T follicular helper cell (primary cell): ENCODE measurements at regions not wholly inside any gene's neighbourhood (a gene's known extent, or its start where the extent isn't known, plus 50 kb on each side); places are given as distances from the start of the nearest gene placed in this dataset.
"Not testable (repeated sequence)": the region's sequence is repeated elsewhere in the genome, so short reads cannot be mapped to it uniquely, and the experiment has no call there.

Experiments used
- DNase-seq: peaks from one replicate; pipeline ENCODE4 v3.0.0-alpha.2; 2020; ENCODE audit warnings: low read depth

DNA sequence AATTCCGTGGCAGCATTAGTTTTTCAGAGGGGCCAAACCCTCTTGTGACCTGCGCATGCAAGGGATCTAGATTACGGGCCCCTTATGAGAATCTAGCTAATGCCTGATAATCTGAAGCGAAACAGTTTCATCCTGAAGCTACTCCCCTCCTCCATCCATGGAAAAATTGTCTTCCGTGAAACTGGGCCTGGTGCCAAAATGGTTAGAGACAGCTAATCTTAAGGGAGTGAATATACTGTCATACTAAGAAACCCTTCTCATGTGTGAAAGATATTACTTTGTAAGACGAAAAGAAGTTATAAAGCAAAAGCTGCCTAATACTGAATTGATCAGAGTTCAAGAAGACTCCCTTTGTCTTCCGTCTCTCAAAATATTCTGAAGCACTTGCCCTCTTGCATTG is 166.3 kb downstream of the DUSP10 start:
- DNase-seq: no peak

DNA sequence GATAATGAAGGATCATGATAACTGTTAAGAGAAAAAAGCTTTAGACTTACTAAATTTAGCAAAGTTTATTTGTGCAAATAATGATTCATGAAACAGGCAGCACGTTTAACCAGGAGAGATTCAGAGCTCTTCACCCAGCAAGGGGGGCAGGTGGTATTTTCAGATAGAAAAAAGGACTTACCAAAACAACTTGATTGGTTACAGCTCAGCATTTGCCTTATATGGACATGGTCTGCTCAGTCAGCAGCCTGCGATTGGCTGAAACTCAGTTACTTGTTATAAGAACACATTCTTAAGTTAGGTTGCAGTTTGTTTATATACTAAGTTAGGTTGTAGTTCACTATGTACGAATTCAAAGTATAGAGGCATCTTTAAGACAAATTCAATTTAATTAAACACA is 165.6 kb downstream of the DUSP10 start:
- DNase-seq: no peak

DNA sequence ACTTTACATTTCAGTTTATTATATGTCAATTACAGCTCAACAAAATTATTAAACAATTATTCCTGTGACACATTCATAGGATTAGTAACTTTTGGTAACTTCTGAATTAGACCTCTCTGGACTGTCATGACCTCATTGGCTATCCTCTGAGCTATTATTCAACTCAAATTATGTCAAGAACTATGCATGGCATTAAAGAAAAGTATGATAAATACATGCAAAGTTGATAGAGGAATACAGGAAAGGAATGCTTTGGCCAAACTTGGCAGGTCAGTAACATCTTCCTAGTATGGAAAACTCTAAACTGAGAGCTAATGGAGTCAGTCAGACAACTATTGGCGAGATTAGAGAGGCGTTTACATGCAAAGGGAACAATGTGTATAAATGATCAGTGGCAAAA is 158.4 kb downstream of the DUSP10 start:
- no peak for DNase-seq

DNA sequence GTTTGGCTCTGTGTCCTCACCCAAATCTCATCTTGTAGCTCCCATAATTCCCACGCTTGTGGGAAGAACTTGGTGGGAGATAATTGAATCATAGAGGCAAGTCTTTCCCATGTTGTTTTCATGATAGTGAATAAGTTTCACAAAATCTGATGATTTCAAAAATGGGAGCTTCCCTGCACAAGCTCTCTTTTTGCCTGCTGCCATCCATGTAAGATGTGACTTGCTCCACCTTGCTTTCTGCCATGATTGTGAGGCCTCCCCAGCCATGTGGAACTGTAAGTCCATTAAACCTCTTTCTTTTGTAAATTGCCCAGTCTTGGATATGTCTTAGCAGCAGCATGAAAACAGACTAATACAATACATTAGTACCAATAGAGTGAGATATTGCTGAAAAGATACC is 154.9 kb downstream of the DUSP10 start:
- not testable (repeated sequence) for DNase-seq

DNA sequence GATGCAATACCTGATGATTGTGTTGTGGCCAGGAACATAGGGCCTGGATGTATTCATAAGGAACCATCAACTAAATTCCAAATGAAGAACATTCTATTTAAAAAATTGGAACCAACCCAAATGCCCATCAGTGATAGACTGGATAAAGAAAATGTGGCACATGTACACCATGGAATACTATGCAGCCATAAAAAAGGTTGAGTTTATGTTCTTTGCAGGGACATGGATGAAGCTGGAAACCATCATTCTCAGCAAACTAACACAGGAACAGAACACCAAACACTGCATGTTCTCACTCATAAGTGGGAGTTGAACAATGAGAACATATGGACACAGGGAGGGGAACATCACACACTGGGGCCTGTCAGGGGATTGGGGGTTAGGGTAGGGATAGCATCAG is 150.6 kb downstream of the DUSP10 start:
- not testable (repeated sequence) for DNase-seq

DNA sequence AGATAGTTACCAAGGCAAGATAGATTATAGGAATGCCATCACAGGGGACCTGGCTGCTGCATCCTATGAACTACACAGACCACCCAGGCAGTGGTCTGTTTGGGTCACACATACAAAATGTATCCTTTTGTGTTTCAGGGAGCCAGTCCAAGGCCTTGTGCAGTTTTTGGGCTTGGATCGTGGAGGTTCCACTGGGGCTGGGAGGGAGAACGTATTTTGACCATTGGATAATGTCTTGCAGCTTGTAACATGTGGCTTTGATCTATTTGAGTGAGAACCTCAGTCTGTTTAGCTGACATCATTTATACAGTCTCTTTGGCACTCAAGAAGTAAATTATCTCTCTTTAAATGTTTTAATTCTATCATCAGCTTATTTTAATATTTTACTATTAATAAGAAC is 147.3 kb downstream of the DUSP10 start:
- no peak for DNase-seq

DNA sequence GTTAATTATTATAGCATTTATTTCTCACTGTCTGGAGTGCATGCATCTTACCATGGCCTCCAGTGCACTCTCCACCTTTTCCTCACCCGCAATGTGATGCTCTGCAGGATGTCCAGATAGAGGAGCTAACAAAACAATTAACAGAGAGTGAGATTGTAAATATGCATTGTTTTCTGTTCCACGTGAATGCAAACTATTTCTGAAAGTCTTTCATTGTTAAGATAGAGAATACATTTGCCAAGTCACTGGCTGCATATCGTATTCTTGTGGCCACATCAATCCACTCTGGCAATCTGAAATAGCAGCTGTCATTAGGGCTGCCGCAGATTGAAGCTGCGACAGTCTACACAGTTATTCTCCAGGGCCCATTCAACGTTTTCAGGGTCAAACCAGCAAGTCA is 143.8 kb downstream of the DUSP10 start:
- no peak for DNase-seq

DNA sequence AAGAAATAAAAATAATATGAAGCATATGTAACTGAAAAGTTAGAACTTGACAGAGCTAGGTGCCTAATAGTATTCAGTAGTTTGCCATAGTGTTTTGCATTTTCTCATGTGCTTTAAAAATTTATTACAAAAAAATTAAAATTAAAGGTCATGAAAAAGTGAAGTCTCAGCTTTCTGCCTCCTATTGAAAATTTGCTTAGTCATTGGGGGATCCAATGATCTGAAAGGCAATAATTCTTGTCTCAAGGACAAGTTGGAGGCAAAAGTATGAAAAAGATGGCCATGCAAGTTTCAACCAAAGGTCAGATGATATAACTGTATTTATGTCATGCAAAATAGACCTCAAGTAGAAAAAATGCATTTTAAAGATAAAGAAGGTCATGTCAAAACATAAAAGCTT is 140.7 kb downstream of the DUSP10 start:
- no peak for DNase-seq

DNA sequence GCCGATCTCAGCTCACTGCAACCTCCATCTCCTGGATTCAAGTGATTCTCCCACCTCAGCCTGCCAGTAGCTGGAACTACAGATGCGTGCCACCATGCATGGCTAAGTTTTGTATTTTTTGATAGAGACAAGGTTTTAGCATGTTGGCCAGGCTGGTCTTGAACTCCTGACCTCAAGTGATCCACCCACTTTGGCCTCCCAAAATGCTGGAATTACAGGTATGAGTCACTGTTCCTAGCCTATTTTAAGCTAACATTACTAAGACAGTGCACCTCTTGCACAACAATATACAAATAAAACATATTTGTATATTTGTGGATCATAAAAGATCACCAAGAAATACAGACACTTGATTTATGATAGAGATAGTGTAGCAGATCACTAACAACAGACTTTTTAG is 139.1 kb downstream of the DUSP10 start:
- no peak for DNase-seq

DNA sequence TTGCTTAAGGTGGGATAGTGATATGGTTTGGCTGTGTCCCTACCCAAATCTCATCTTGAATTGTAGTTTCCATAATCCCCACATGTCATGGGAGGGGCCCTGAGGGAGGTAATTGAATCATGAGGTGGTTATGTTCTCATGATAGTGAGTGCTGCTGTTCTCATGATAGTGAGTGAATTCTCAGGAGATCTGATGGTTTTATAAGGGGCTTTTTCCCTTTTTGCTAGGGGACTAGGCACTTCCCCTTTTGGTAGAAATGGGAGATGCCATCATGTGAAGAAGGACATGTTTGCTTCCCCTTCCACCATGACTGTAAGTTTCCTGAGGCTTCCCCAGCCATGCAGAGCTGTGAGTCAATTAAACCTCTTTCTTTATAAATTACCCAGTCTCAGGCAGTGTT is 137.5 kb downstream of the DUSP10 start:
- DNase-seq: not testable (repeated sequence)

DNA sequence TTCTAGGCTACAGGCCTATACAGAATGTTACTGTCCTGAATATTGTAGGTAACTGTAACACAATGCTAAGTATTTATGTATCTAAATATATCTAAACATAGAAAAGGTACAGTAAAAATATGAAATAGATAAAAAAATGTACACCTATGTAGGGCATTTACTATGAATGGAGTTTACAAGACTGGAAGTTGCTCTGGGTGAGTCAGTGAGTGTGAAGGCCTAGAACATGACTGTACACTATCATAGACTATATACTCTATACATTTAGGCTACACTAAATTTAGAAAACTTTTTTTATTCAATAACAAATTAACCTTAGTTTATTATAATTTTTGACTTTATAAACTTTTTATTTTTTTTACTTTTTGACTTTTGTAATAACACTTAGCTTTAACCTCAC is 136.9 kb downstream of the DUSP10 start:
- no peak for DNase-seq

DNA sequence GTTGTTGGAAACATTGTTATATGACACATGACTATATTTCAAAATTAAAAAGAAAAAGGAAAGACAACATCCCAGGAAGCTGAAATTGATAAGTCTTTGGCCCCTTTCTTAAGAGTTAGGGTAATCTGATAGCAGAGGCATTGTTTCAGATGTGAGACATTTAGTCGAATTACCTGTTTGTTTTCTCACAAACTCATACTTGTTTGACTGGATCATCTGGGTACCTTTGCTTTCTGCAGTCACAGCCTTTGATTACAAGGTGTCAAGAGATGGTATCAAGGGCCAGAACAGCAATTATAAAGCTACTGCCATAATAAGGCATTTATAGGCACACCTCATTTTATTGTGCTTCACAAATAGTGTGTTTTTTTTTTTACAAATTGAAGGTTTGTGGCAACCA is 136.3 kb downstream of the DUSP10 start:
- DNase-seq: no peak

DNA sequence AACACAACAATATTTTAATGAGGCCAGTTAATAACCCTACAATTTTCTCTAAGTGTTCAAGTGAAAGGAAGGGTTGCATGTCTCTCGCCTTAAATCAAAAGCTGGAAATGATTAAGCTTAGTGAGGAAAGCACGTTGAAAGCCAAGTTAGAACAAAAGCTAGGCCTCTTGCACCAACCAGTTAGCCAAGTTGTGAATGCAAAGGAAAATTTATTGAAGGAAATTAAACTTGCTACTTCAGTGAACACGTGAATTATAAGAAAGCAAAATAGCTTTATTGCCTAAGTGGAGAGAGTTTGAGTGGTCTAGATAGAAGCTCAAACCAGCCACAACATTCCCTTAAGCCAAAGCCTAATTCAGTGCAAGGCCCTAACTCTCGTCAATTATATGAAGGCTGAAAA is 135.6 kb downstream of the DUSP10 start:
- DNase-seq: no peak

DNA sequence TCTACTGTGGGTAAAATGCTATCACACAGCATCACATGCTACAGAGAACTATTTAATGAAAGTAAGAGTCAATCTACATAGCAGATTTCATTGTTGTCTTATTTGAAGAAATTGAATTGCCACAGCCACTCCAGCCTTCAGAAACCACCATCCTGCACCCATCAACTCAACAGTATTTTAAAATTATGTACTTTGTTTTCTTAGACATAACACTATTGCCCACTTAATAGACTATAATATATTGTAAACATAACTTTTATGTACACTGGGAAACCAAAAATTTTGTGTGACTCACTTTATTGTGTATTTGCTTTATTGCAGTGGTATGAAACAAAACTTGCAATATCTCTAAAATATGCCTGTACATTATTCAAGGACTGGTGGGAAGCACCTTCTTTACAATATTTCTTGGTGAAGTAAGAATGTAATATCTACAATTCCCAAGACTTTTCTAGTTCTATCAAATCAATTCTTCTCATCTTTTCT is 133.0 kb downstream of the DUSP10 start:
- no peak for DNase-seq

DNA sequence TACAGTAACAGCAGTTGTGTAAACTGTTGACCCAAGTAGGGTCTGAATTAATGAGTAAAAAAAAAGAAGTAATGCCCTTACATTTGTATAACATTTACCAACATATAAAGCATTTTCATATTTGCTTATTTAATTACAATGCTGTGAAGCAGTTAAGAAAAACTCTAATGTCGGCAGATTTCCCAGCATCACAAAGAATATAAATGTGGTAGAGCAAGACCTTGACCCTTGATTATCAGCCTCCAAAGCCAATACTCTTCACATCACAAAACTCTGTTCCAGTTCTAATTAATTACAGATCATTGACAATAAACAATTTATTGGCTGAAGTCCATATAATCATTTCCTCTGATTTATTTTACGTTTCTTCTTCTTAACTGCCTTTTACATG is 130.2 kb downstream of the DUSP10 start:
- DNase-seq: no peak

DNA sequence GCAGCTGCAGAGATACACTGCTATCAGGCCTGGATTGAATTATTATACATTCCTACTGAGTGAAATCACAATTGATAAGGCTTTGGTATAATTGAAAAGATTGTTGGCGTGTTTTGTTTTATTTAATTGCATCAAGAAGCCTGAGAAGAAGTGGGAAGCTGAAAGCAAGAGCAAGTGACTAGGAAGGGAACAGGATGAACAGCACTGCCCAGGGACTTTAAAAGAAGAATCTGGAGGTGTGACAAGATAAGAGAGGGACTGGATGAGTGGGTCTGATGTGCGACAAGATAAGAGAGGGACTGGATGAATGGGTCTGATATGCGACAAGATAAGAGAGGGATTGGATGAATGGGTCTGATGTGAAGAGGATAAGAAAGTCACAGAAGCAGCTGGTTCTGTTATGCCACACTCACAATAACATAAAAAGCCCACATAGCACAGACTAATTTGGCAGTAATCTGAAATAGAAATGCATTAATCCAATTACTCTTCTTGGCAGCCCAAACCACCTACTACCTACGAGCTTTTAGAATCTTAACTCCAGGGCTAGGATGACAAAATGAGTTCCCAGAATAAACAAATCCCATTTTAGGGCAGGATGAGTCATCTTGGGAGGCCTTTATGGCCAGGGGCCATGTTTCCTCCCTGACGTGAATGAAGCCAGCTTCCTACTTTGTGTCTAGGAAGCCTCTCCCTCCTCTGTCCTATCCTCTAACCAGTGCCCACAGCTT is 129.7 kb downstream of the DUSP10 start:
- DNase-seq: no peak

DNA sequence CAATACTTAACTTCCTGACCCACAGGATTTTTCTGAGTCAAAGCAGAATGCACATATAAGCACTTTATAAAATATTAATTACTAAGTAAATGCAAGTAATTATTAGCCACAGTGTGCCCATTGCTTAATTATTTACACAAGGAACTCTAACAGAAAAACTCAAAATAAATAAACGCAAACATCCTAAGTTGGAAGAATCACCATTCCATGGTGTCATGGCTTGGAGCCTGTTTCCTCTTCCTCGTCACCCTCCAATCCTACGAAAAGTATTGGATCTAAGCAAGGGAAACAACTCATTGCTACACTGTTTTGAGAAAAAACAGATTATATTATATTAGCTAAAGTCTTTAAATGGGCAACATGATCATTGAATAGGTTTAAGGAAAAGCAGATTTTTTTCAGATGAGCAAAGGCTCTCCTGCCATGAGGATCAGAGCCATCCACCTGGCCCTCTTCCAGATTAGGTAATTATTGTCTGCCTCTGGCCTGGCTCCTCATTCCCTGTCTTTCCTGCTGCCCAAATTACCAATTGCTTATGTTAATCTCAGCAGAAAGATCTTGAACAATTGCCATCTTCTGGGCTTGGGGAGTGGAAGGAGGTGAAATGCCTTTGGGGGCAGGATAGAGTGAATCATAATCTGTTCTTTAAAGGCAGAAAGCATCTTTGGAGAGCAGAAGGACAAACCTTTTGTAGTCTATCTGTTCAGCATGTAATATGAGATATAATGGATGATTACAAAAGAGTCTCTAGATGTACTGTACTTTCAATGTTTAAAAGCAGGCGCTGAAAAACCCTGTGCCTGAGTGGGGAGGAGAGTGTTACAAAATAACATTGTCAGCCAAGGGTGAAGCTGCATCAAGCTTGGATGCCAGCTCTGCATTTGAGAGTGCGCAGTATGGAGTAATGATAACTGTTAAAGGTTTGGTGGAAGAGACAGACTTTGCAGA is 121.2 kb downstream of the DUSP10 start:
- DNase-seq: no peak

DNA sequence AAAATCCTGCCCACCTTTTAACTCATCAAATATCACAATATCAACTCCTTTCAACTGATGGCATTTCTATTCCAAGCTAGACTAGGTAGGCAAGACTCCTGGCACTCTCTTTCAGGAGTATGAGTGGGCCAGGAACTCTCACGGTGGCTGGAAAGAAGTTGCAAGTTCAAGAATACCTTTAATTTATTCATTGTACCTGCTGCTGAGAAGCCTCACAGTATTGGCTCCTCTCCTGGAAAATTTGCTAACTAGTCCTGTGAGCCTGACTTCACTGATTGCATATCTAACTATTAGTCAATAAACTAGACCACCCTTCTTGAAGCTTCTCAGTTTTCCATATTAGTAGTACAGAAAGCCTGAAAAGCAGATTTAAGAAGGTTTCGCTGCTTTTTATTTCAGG is 120.2 kb downstream of the DUSP10 start:
- DNase-seq: no peak

DNA sequence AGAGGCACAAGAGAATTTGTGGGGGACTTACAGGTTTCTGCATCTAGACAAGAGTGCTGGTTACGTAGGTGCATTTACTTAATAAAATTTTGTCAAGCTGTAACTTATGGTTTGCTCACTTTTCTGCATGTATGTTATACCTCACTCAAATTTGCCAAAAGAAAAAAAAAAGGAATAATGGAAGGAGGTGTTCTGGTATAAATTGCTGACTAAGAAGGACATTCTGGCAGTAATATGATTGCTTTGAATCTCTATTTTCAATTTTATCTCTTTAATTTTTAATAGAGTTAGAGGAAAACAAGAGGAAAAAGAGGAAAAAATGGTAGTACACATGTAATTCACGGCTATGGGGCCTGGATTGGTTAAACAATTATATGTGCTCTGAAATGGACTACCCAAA is 119.5 kb downstream of the DUSP10 start:
- DNase-seq: no peak

DNA sequence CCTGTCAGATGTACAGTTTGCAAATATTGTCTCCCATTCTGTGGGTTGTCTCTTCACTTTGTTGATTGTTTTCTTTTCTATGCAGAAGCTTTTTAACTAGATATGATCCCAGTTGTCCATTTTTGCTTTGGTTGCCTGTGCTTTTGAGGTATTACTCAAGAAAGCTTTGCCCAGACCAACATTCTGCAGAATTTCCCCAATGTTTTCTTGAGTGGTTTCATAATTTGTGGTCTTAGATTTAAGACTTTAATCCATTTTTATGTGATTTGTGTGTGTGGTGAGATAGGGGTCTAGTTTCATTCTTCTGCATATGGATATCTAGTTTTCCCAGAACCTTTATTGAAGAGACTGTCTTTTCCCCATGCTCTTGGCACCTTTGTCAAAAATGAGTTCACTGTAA is 116.9 kb downstream of the DUSP10 start:
- DNase-seq: no peak

DNA sequence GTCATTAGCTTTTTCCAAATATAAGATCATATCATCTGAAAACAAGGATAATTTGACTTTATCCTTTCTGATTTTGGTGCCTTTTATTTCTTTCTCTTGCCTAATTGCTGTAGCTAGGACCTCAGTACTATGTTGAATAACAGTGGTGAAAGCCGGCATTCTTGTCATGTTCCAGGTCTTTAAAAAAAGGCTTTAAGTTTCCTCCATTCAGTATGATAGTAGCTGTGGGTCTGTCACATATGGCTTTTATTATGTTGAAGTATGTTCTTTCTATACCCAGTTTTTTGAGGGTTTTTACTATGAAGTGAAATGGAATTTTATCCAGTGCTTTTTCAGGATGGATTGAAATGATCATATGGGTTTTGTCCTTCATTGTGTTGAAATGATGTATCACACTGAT is 115.8 kb downstream of the DUSP10 start:
- DNase-seq: no peak

DNA sequence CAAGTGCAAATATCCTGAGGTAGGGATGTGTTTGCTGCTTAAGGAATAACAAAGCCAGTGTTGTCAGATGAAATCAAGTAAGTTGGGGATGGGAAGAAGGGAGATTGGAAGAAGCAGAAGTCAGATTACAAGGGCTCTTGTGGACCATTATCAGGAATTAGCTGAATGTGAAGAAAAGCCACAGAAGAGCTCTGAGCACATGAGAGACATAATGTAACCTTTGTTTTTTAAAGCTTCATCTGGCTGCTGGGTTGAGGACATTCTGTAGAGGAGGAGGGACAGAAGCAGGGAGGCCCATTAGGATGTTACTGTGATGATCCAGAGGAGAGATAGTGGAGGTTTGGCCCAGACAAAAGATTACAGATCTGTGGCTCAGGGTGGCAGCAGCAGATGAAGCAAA is 111.7 kb downstream of the DUSP10 start:
- no peak for DNase-seq

DNA sequence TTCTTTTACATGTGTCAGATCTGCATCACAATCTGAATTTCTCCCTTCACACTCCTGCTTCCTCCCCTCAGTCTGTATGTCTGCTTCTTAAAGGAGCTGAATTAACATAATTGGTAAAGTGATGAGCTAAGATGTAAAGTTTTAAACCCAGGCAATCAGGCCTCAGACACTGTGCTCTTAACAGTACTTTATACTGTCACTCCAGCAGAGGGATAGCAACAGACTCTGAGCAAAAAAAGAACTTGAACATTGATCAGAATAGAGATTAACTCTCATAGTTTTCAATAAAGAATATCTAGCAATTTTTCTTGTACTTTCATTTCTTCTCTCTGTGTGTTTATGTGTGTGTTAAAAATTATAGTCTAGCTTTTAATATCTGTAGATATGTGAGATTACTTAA is 110.3 kb downstream of the DUSP10 start:
- no peak for DNase-seq
